H7 (cell line): ENCODE measurements at regions not wholly inside any gene's neighbourhood (a gene's known extent, or its start where the extent isn't known, plus 50 kb on each side); places are given as distances from the start of the nearest gene placed in this dataset.

ENCODE experiments used
- DNase-seq: peaks from one replicate; pipeline ENCODE4 v3.0.0; 2012
- H3K27me3 ChIP-seq: 2 replicates; pipeline ENCODE4 v1.6.0; 2011; ENCODE audit warnings: mild to moderate bottlenecking, low read length; ENCODE audit not compliant: control insufficient read depth, insufficient read depth
- H3K36me3 ChIP-seq: replicated peaks from 2 replicates; pipeline ENCODE4 v1.5.1; 2011; ENCODE audit warnings: low read length; ENCODE audit not compliant: control insufficient read depth, insufficient read depth
- H3K4me3 ChIP-seq: 2 replicates; pipeline ENCODE4 v1.5.1; 2011; ENCODE audit warnings: low read depth, mild to moderate bottlenecking, control low read depth, low read length, moderate library complexity; ENCODE audit not compliant: insufficient read depth

DNA sequence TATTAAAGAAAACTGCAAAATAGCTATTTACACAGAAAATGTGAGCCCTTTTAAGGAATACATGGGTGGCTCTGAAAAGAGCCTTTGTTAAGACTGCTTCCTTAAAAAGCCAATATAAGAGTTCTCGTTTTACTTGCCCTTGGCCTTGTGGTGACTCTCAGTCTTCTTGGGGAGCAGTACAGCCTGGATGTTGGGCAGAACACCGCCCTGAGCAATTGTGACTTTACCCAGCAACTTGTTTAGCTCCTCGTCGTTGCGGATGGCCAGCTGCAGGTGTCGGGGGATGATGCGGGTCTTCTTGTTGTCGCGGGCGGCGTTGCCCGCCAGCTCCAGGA, 111.5 kb downstream of the HFE start:
- no peaks in the 10 kb centered on the region for H3K36me3 ChIP-seq
- H3K4me3 ChIP-seq, result peak overlapping the region; percentile 79
- no peak for DNase-seq
- H3K27me3 ChIP-seq, result no peaks in the 10 kb centered on the region

DNA sequence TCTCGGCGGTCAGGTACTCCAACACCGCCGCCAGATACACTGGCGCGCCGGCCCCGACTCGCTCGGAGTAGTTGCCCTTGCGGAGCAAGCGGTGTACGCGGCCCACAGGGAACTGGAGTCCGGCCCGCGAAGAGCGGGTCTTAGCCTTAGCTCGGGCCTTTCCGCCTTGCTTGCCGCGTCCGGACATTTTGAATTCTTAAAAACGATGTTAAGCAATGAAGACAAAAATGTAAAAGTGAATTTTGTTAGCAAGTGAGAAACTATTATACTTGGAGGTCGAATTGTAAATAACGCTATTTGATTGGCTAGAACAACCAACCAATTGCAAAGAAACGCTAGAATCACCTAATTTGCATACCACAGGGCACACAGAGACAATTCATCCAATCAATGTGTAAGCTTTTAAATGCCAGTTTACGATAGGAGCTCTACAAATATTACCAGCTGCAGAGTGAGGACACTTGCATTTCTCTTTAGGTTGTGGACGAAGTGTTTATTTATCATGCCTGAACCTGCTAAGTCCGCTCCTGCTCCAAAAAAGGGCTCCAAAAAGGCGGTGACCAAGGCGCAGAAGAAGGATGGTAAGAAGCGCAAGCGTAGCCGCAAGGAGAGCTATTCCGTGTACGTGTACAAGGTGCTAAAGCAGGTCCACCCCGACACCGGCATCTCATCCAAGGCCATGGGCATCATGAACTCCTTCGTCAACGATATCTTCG, 112.0 kb downstream of the HFE start:
- Histone ChIP-seq H3K27me3 (no peaks in the 10 kb centered on the region), H3K4me3 (peak overlapping the region; percentile 79), H3K36me3 (no peaks in the 10 kb centered on the region)
- DNase-seq, result peak; percentile 85

DNA sequence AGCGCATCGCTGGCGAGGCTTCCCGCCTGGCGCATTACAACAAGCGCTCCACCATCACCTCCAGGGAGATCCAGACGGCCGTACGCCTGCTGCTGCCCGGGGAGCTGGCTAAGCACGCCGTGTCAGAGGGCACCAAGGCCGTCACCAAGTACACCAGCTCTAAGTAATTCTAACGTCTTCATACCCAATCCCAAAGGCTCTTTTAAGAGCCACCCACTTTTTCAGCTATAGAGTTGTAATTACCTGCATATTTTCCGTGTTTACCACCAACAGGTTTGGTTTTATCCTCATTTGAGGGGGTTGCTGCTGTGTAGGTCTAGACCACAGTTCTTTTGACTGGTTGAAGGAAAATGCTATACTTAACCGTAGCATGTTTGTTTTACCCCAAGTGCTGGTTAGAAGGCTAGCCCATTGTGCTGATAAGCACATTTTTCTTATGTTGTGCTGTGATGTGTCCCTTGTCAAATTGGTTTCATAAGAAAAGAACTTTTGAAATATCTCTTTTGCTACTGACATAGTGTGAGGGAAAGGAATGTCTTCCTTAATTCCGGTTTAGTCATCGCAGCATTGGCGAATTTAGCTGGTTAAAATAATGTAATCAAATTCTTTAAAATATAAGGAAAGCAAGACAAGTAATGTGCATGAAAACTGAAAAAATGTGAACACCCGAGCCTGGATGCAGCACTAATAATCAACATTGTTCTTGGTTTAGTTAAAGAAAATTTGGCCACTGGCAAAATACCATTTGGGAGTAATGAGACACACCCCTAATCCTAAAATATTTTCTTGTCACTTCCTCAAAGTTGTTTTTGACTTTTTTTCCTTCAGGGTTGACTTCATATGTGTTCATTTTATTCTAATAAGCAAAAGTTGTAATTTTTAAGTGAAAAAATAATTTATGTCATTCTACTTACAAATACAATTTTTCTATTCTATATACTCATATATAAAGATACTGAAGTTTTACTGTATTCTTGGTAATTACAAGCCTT, 112.8 kb downstream of the HFE start:
- DNase-seq, result no peak
- Histone ChIP-seq H3K27me3 (no peaks in the 10 kb centered on the region), H3K36me3 (no peaks in the 10 kb centered on the region), H3K4me3 (peak overlapping the region; percentile 79)

DNA sequence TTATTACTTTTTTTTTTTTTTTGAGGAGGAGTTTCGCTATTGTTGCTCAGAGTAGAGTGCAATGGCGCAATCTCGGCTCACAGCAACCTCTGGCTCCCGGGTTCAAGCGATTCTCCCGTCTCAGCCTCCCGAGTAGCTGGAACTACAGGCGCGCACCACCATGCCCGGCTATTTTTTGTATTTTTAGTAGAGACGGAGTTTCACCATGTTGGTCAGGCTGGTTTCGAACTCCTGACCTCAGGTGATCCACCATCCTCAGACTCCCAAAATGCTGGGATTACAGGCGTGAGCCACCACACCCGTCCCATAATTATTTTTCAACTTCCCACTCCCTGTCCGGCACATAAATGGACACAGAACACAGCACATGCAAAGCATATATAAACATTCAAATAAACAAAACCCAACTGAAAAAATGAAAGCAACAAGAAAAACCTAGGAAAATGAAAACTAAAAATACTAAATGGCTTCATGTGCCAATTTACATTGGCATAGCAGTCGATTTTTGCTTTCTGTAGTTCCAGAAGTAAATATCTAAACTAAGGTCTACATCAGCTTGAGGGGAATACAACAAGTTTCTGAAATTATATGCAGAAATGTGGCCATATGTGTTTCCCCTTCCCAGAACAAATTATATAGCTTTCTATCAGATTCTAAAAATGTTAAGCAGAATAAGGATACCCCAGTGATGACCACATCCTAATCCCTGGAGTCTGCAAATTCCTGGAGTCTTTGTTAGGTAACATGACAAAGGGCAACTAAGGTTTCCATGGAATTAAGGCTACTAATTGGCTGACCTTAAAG, 113.9 kb downstream of the HFE start:
- DNase-seq, result no peak
- Histone ChIP-seq H3K36me3 (no peaks in the 10 kb centered on the region), H3K4me3 (no peak overlapping the region), H3K27me3 (no peaks in the 10 kb centered on the region)

DNA sequence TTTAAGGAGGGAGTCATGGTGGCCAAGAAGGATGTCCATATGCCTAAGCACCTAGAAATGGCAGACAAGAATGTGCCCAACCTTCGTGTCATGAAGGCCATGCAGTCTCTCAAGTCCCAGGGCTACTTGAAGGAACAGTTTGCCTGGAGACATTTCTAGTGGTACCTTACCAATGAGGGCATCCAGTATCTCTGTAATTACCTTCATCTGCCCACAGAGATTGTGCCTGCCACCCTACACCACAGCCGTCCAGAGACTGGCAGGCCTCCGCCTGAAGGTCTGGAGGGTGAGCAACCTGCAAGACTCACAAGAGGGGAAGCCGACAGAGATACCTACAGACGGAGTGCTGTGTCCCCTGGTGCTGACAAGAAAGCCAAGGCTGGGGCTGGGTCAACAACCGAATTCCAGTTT, 115.0 kb downstream of the HFE start:
- Histone ChIP-seq H3K4me3 (no peak overlapping the region), H3K27me3 (no peaks in the 10 kb centered on the region), H3K36me3 (no peaks in the 10 kb centered on the region)
- DNase-seq, result no peak

DNA sequence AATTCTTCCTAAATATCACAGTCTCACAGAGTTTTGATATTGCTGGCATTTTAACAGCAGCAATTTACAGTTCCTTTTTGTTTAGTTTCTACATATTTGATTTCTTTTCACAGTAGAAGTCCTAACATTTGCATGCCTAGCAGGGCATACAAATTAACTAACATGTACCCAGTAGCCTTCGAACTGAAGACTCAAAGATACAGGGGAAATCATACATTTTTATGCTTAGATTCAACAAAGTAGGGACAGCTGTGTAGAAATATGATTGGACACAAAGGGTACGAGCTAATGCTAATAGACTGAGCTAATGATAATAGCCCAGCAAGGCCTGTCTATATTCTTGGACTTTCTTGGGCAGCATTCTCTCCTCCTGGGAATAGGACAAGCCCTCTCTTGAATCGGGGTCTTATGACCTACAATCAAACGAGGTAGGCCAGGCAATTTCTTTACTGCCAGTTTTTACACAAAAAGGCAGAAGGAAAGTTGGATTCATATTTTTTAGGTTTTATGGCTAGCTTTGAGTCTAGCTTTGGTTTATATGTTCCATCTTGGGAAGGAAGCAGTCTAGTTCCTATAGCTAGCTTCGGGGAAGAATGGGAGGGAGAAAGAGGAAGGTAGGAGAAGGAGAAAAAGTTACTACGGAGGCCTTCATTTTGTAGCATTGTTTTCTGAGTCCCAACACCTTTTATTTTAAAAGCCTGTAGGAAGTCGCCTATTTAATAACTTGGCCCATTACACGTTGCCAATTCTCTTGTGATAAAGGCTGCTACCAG, 115.8 kb downstream of the HFE start:
- no peaks in the 10 kb centered on the region for H3K27me3 ChIP-seq
- no peak for DNase-seq
- peak overlapping the region; percentile 86 for H3K4me3 ChIP-seq
- no peaks in the 10 kb centered on the region for H3K36me3 ChIP-seq

DNA sequence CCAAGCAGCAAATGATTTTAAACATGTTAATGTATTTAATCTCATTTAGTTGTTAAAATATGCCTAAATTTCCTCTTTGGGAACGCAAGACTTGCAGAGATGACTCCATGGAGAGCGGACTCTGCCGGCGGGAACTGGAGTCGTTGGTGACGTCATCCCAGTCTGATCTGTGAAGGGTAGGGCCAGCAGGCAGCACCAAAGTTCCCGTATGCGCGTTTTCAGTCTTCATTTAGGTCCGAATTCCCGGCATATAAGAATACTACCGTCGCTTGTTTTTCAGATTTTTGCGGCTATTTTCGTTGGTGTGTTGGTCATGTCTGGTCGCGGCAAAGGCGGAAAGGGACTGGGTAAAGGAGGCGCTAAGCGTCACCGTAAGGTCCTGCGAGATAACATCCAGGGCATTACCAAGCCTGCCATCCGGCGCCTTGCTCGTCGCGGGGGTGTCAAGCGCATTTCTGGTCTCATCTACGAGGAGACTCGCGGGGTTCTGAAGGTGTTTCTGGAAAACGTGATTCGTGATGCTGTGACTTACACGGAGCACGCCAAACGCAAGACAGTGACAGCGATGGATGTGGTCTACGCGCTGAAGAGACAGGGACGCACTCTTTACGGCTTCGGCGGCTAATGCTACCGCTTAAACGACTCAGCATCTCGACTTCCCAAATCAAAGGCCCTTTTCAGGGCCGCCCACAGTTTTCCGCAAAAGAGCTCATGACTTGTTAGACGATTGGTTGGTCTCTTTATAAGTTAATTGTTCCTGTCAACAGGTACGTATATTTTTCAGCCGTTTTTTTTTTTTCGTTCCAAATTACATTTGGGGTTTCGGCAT, 117.3 kb downstream of the HFE start:
- Histone ChIP-seq H3K36me3 (no peaks in the 10 kb centered on the region), H3K27me3 (no peaks in the 10 kb centered on the region), H3K4me3 (peak overlapping the region; percentile 86)
- DNase-seq, result peak; percentile 78

DNA sequence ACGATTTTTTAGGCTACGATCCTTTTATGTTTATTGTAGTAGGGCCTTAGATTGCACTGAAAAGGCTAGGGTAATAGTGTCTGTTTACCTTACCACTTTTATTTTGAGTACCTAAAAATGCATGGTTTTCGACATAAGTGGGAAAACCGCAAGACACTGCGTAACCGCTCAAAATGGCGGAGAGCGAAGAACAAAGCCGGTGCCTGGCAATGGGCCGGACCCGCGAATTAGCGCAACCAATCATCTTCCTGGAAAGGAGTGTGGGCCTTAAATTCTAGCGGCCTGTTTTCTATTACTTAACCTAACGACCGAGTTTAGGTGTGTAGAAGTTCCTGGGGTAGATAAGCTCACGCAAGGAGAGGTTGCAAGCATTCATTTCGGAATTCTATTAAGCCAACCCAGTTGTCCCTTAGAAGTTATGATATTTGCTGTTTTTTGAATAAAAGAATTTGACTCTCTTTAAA, 118.0 kb downstream of the HFE start:
- Histone ChIP-seq H3K27me3 (no peaks in the 10 kb centered on the region), H3K4me3 (peak overlapping the region; percentile 86), H3K36me3 (no peaks in the 10 kb centered on the region)
- peak; percentile 57 for DNase-seq

DNA sequence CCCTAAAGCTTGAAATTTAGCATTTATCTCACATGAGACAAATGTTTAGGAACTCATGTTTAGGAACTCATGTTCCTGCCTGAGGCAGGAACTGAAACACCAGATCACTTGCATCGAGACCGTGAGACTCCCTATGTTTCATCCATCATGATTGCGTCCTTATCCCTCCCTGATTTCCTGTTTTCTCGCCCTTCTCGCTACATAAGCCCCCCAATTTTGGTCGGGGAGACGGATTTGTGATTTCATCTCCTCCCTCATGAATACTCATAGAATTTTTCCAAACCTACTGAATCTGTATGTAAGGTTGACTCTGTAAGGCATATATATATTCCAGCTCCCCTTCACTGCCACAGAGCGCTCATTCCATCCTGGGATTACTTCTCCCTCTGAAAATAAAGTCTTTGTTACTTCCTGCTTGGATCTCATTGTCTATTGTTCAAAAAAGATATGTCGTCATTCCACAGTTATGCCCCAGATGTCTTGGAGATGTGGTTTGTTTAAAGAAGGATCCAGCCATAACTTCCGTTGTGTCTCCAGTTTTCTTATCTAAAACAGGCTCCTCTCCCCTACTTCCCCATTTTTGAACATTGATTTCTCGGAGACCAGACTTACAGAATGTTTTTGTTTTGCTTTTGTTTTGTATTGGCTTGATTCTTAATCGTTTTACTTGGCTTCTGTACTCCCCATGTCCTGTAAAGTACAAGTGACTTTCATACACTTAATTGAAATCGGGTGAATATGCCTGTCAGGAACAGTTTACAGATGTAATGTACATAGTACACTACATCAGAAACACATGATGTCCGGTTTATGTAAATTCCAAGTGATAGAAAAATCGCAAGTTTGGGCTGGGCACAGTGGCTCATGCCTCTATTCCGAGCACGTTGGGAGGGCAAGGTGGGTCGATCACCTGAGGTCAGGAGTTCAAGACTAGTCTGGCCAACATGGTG, 118.7 kb downstream of the HFE start:
- no peak for DNase-seq
- Histone ChIP-seq H3K36me3 (no peaks in the 10 kb centered on the region), H3K27me3 (no peaks in the 10 kb centered on the region), H3K4me3 (peak overlapping the region; percentile 86)

DNA sequence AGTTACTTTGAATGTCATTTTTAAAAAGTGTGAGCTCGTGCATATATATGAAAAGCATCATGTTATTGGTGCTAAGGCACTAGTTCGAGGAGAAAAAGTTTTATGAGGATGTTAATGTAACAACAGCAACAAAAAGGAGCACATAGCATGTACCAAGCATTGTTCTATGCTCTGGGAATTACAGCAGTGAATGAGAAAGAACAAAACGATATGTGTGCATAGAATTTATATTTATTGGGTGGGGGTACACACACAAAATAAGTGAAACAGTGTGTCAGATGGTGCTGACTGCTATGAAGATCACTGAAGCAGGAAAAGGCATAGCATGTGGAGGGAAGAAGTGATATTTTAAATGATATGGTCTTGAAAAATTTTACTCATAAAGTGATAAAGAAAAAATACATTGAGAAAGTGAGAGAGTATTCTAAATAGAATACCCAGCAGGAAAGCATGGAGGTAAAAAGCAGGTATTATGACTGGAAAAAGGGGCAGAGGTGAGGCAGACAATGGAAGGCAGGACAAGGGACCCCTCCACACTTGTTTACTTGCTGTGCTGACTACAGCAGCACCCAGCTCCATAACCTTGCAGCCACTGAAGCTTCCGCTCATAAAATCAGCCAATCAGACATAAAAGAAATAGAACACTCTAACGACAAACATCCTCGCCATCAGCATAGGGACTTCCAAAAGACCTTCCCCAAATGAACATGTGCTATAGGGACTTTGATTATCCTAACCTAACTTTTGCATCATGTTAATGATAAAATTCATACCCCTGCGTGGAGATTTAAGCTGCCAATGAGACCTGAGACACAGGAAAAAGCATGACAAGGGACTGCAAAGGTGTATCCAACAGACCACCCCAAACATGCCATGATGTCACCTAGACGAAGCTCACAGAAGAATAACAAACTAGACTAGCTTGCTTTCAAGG, 119.9 kb downstream of the HFE start:
- Histone ChIP-seq H3K36me3 (no peaks in the 10 kb centered on the region), H3K27me3 (no peaks in the 10 kb centered on the region), H3K4me3 (no peak overlapping the region)
- no peak for DNase-seq

DNA sequence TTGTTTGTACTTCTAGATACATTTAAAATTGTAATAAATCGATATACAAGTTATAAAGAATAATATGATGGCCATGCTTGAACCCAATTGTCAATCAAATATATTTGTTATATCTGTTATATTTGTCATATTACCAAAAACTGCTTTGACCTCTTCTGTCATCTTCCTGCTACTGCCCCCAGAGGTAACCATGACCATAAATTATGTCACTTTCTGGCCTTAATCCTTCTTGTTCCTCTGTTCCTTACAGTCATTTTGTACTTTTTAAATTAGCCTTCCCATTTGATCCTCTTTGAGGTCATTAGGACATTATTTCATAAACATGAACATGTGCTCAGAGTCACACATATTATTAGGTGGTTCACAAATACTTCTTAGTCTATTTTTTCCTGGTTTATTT, 124.7 kb downstream of the HFE start:
- H3K36me3 ChIP-seq, result no peaks in the 10 kb centered on the region
- no peak for DNase-seq
- H3K4me3 ChIP-seq, result no peak overlapping the region
- H3K27me3 ChIP-seq, result no peaks in the 10 kb centered on the region
